MM.1S (cell line): ENCODE measurements at regions not wholly inside any gene's neighbourhood (a gene's known extent, or its start where the extent isn't known, plus 50 kb on each side); places are given as distances from the start of the nearest gene placed in this dataset.

Experiments
- EZH2 ChIP-seq: fragments of 300-600 bp; sonication (generic); optimal IDR thresholded peaks from 2 replicates; pipeline ENCODE3; 2017; ENCODE audit warnings: low read depth, mild to moderate bottlenecking, antibody characterized with exemption, low read length, mixed read lengths
- TF ChIP-seq, protein P1 (sequence below): fragments of 300-600 bp; sonication (generic); IDR thresholded peaks from 2 replicates; pipeline ENCODE4 v1.5.1; 2016; ENCODE audit warnings: antibody characterized with exemption, low read length, mixed read lengths

- TF ChIP-seq, protein P1, sequence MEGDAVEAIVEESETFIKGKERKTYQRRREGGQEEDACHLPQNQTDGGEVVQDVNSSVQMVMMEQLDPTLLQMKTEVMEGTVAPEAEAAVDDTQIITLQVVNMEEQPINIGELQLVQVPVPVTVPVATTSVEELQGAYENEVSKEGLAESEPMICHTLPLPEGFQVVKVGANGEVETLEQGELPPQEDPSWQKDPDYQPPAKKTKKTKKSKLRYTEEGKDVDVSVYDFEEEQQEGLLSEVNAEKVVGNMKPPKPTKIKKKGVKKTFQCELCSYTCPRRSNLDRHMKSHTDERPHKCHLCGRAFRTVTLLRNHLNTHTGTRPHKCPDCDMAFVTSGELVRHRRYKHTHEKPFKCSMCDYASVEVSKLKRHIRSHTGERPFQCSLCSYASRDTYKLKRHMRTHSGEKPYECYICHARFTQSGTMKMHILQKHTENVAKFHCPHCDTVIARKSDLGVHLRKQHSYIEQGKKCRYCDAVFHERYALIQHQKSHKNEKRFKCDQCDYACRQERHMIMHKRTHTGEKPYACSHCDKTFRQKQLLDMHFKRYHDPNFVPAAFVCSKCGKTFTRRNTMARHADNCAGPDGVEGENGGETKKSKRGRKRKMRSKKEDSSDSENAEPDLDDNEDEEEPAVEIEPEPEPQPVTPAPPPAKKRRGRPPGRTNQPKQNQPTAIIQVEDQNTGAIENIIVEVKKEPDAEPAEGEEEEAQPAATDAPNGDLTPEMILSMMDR = no peak
- no peak for TF ChIP-seq EZH2
These were observed 97.9 kb downstream of the RAP2B start for GRCh38 chr3:153259956-153260355.
